SK-N-SH (cell line): ENCODE measurements at regions not wholly inside any gene's neighbourhood (a gene's known extent, or its start where the extent isn't known, plus 50 kb on each side); places are given as distances from the start of the nearest gene placed in this dataset.

ENCODE experiments used
- ELF1 ChIP-seq: IDR thresholded peaks from 2 replicates; pipeline ENCODE4 v1.4.0; 2012
- EZH2phosphoT487 ChIP-seq: fragments of 200-600 bp; sonication (generic); IDR thresholded peaks from 2 replicates; pipeline ENCODE4 v1.6.1; 2017; ENCODE audit warnings: low read depth, mixed run types, mild to moderate bottlenecking, antibody characterized with exemption, moderate library complexity, borderline replicate concordance
- FOSL2 ChIP-seq: IDR thresholded peaks from 2 replicates; pipeline ENCODE4 v1.4.0; 2012; ENCODE audit warnings: low read depth, mild to moderate bottlenecking, moderate library complexity, borderline replicate concordance
- PBX3 ChIP-seq: IDR thresholded peaks from 2 replicates; pipeline ENCODE4; 2012
- POLR2AphosphoS5 ChIP-seq: IDR thresholded peaks from 2 replicates; pipeline ENCODE4 v1.6.1; 2012; ENCODE audit warnings: low read depth, low read length
- RAD21 ChIP-seq: IDR thresholded peaks from 2 replicates; pipeline ENCODE4 v1.6.1; 2012; ENCODE audit warnings: mild to moderate bottlenecking, low read length
- RCOR1 ChIP-seq: fragments of 150-350 bp; IDR thresholded peaks from 2 replicates; pipeline ENCODE4 v1.6.1; 2017; ENCODE audit warnings: antibody characterized with exemption, low read length
- SIN3A ChIP-seq: IDR thresholded peaks from 2 replicates; pipeline ENCODE4 v1.6.1; 2012; ENCODE audit warnings: low read depth, mild to moderate bottlenecking, low read length, moderate library complexity, borderline replicate concordance
- TAF1 ChIP-seq: IDR thresholded peaks from 2 replicates; pipeline ENCODE4 v1.6.1; 2012; ENCODE audit warnings: low read depth, mild to moderate bottlenecking, low read length, moderate library complexity, borderline replicate concordance
- TCF12 ChIP-seq: IDR thresholded peaks from 2 replicates; pipeline ENCODE4 v1.4.0; 2012
- YY1 ChIP-seq: IDR thresholded peaks from 2 replicates; pipeline ENCODE4 v1.4.0; 2012; ENCODE audit warnings: low read depth, mild to moderate bottlenecking
- TF ChIP-seq, protein P1 (sequence below): fragments of 200-600 bp; sonication (generic); IDR thresholded peaks from 2 replicates; pipeline ENCODE4 v1.6.1; 2017; ENCODE audit warnings: antibody characterized with exemption, mild to moderate bottlenecking, moderate library complexity
- TF ChIP-seq, protein P2 (sequence below): IDR thresholded peaks from 2 replicates; pipeline ENCODE4 v1.6.1; 2012; ENCODE audit warnings: mild to moderate bottlenecking, low read depth, low read length, moderate library complexity
- TF ChIP-seq, protein P3 (sequence below): IDR thresholded peaks from 2 replicates; pipeline ENCODE4 v1.4.0; 2012; ENCODE audit warnings: low read depth

DNA sequence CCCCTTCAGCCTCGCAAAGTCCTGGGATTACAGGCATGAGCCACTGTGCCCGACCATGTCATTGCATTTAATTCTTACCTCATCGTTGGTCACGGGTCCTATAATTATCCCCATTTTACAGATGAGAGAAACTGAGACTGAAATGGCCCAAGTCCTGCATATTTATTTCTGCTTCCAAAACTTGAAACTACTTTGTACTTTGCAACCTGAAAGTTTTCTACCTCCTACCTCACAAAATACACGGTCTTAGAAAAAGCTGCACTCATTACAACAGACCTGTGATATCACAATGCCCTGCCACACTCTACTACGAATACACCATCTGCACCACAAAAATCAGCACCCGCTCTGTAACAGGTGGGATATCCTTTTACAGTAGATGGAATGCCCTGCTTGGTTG lies 189.1 kb downstream of the ADAMTS15 start:
- no peak for TF ChIP-seq POLR2AphosphoS5
- no peak for TF ChIP-seq YY1
- TF ChIP-seq, protein P1, sequence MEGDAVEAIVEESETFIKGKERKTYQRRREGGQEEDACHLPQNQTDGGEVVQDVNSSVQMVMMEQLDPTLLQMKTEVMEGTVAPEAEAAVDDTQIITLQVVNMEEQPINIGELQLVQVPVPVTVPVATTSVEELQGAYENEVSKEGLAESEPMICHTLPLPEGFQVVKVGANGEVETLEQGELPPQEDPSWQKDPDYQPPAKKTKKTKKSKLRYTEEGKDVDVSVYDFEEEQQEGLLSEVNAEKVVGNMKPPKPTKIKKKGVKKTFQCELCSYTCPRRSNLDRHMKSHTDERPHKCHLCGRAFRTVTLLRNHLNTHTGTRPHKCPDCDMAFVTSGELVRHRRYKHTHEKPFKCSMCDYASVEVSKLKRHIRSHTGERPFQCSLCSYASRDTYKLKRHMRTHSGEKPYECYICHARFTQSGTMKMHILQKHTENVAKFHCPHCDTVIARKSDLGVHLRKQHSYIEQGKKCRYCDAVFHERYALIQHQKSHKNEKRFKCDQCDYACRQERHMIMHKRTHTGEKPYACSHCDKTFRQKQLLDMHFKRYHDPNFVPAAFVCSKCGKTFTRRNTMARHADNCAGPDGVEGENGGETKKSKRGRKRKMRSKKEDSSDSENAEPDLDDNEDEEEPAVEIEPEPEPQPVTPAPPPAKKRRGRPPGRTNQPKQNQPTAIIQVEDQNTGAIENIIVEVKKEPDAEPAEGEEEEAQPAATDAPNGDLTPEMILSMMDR, result no peak
- no peak for TF ChIP-seq EZH2phosphoT487
- no peak for TF ChIP-seq RAD21
- TF ChIP-seq PBX3, result no peak
- no peak for TF ChIP-seq TCF12
- TF ChIP-seq, protein P2, sequence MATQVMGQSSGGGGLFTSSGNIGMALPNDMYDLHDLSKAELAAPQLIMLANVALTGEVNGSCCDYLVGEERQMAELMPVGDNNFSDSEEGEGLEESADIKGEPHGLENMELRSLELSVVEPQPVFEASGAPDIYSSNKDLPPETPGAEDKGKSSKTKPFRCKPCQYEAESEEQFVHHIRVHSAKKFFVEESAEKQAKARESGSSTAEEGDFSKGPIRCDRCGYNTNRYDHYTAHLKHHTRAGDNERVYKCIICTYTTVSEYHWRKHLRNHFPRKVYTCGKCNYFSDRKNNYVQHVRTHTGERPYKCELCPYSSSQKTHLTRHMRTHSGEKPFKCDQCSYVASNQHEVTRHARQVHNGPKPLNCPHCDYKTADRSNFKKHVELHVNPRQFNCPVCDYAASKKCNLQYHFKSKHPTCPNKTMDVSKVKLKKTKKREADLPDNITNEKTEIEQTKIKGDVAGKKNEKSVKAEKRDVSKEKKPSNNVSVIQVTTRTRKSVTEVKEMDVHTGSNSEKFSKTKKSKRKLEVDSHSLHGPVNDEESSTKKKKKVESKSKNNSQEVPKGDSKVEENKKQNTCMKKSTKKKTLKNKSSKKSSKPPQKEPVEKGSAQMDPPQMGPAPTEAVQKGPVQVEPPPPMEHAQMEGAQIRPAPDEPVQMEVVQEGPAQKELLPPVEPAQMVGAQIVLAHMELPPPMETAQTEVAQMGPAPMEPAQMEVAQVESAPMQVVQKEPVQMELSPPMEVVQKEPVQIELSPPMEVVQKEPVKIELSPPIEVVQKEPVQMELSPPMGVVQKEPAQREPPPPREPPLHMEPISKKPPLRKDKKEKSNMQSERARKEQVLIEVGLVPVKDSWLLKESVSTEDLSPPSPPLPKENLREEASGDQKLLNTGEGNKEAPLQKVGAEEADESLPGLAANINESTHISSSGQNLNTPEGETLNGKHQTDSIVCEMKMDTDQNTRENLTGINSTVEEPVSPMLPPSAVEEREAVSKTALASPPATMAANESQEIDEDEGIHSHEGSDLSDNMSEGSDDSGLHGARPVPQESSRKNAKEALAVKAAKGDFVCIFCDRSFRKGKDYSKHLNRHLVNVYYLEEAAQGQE, result no peak
- no peak for TF ChIP-seq FOSL2
- TF ChIP-seq, protein P3, sequence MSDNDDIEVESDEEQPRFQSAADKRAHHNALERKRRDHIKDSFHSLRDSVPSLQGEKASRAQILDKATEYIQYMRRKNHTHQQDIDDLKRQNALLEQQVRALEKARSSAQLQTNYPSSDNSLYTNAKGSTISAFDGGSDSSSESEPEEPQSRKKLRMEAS, result no peak
- TF ChIP-seq ELF1, result no peak
- TF ChIP-seq TAF1, result no peak
- TF ChIP-seq SIN3A, result no peak
- TF ChIP-seq RCOR1, result no peak
